ENCODE measurements at regions not wholly inside any gene's neighbourhood (a gene's known extent, or its start where the extent isn't known, plus 50 kb on each side); places are given as distances from the start of the nearest gene placed in this dataset.
"Not testable (repeated sequence)": the region's sequence is repeated elsewhere in the genome, so short reads cannot be mapped to it uniquely, and the experiment has no call there.

GRCh38 chr15:66870880-66871388 lies 168.9 kb downstream of the SMAD6 start:
- Histone ChIP-seq H3K79me2 (ENCODE audit: control insufficient read depth, insufficient read depth, low read length) (no peaks in the 10 kb centered on the region), H3K27ac (ENCODE audit: control insufficient read depth, insufficient read depth, low read length) (no peak overlapping the region), H3K9me3 (ENCODE audit: control insufficient read depth, low read depth, low read length) (no peaks in the 10 kb centered on the region), H3K4me1 (ENCODE audit: control insufficient read depth, extremely low read depth, insufficient read depth, low read length) (no peaks in the 10 kb centered on the region), H3K36me3 (ENCODE audit: control insufficient read depth in 2 of 2, extremely low read depth in 1 of 2, insufficient read depth in 2 of 2, low read length in 2 of 2) (no peaks in the 10 kb centered on the region), H2AFZ (ENCODE audit: control insufficient read depth, low read length) (no peak overlapping the region), H3K27me3 (ENCODE audit: control insufficient read depth, extremely low read depth, insufficient read depth, low read length) (no peaks in the 10 kb centered on the region), H3K9ac (ENCODE audit: control insufficient read depth, extremely low read depth, insufficient read depth, low read length) (no peak overlapping the region), H3K4me3 (ENCODE audit: control insufficient read depth in 2 of 3, extremely low read depth in 1 of 3, insufficient read depth in 2 of 3, low read depth in 1 of 3, low read length in 3 of 3) (no peak overlapping the region), H3K4me2 (ENCODE audit: control insufficient read depth, extremely low read depth, insufficient read depth, low read depth, low read length) (no peak overlapping the region), H3K9me1 (ENCODE audit: control insufficient read depth, extremely low read depth, insufficient read depth, low read length) (no peaks in the 10 kb centered on the region), H4K20me1 (ENCODE audit: control insufficient read depth, extremely low read depth, insufficient read depth, low read length) (no peaks in the 10 kb centered on the region)
- DNase-seq (ENCODE audit: low read depth, low spot score) (no peak), FAIRE-seq (no peak)
- TF ChIP-seq CTCF (optimal IDR thresholded peaks at IDR 0.05 in 1 of 3, IDR thresholded peaks at IDR 0.05 in 1 of 3, conservative IDR thresholded peaks at IDR 0.05 in 1 of 3; ENCODE audit: extremely low read depth in 1 of 3, insufficient read depth in 2 of 3, low read length in 3 of 3) (no peak), EZH2 (IDR thresholded peaks at IDR 0.05; ENCODE audit: low read length) (no peak)
- dilution Hi-C loops (cut with MboI; ENCODE audit: extremely low pct_ligation_motif_present, low sequenced_read_pairs) = no loop called here

GRCh38 chr15:66872405-66872804 lies 170.4 kb downstream of the SMAD6 start:
- H3K9ac ChIP-seq (ENCODE audit: control insufficient read depth, extremely low read depth, insufficient read depth, low read length) = no peak overlapping the region
- dilution Hi-C loops (cut with MboI; ENCODE audit: extremely low pct_ligation_motif_present, low sequenced_read_pairs) = no loop called here
- H3K27ac ChIP-seq (ENCODE audit: control insufficient read depth, insufficient read depth, low read length) = no peak overlapping the region
- no peak overlapping the region for H3K4me2 ChIP-seq (ENCODE audit: control insufficient read depth, extremely low read depth, insufficient read depth, low read depth, low read length)
- DNase-seq (ENCODE audit: low read depth, low spot score) (no peak), FAIRE-seq (no peak)
- H3K27me3 ChIP-seq (ENCODE audit: control insufficient read depth, extremely low read depth, insufficient read depth, low read length) = peaks cover 5% of the 10 kb centered on the region
- no peaks in the 10 kb centered on the region for H3K4me1 ChIP-seq (ENCODE audit: control insufficient read depth, extremely low read depth, insufficient read depth, low read length)
- no peaks in the 10 kb centered on the region for H3K9me1 ChIP-seq (ENCODE audit: control insufficient read depth, extremely low read depth, insufficient read depth, low read length)
- H3K36me3 ChIP-seq (ENCODE audit: control insufficient read depth in 2 of 2, extremely low read depth in 1 of 2, insufficient read depth in 2 of 2, low read length in 2 of 2) = no peaks in the 10 kb centered on the region
- H4K20me1 ChIP-seq (ENCODE audit: control insufficient read depth, extremely low read depth, insufficient read depth, low read length) = no peaks in the 10 kb centered on the region
- no peaks in the 10 kb centered on the region for H3K79me2 ChIP-seq (ENCODE audit: control insufficient read depth, insufficient read depth, low read length)
- H3K4me3 ChIP-seq (ENCODE audit: control insufficient read depth in 2 of 3, extremely low read depth in 1 of 3, insufficient read depth in 2 of 3, low read depth in 1 of 3, low read length in 3 of 3) = no peak overlapping the region
- no peaks in the 10 kb centered on the region for H3K9me3 ChIP-seq (ENCODE audit: control insufficient read depth, low read depth, low read length)
- no peak for TF ChIP-seq CTCF (optimal IDR thresholded peaks at IDR 0.05 in 1 of 3, IDR thresholded peaks at IDR 0.05 in 1 of 3, conservative IDR thresholded peaks at IDR 0.05 in 1 of 3; ENCODE audit: extremely low read depth in 1 of 3, insufficient read depth in 2 of 3, low read length in 3 of 3)
- H2AFZ ChIP-seq (ENCODE audit: control insufficient read depth, low read length) = no peak overlapping the region

GRCh38 chr15:66873331-66873730 lies 171.3 kb downstream of the SMAD6 start:
- FAIRE-seq; H3K9ac ChIP-seq (ENCODE audit: control insufficient read depth, extremely low read depth, insufficient read depth, low read length); H3K79me2 ChIP-seq (ENCODE audit: control insufficient read depth, insufficient read depth, low read length); H3K9me3 ChIP-seq (ENCODE audit: control insufficient read depth, low read depth, low read length); H3K4me2 ChIP-seq (ENCODE audit: control insufficient read depth, extremely low read depth, insufficient read depth, low read depth, low read length); DNase-seq (ENCODE audit: low read depth, low spot score); H3K4me3 ChIP-seq (ENCODE audit: control insufficient read depth in 2 of 3, extremely low read depth in 1 of 3, insufficient read depth in 2 of 3, low read depth in 1 of 3, low read length in 3 of 3); H3K27ac ChIP-seq (ENCODE audit: control insufficient read depth, insufficient read depth, low read length); H3K4me1 ChIP-seq (ENCODE audit: control insufficient read depth, extremely low read depth, insufficient read depth, low read length); H3K27me3 ChIP-seq (ENCODE audit: control insufficient read depth, extremely low read depth, insufficient read depth, low read length); H3K9me1 ChIP-seq (ENCODE audit: control insufficient read depth, extremely low read depth, insufficient read depth, low read length); H2AFZ ChIP-seq (ENCODE audit: control insufficient read depth, low read length); H3K36me3 ChIP-seq (ENCODE audit: control insufficient read depth in 2 of 2, extremely low read depth in 1 of 2, insufficient read depth in 2 of 2, low read length in 2 of 2); H4K20me1 ChIP-seq (ENCODE audit: control insufficient read depth, extremely low read depth, insufficient read depth, low read length); dilution Hi-C loops (cut with MboI; ENCODE audit: extremely low pct_ligation_motif_present, low sequenced_read_pairs): not testable (repeated sequence)
